Breast epithelium (tissue), 3 donors: ENCODE measurements at regions not wholly inside any gene's neighbourhood (a gene's known extent, or its start where the extent isn't known, plus 50 kb on each side); places are given as distances from the start of the nearest gene placed in this dataset.

ENCODE experiments used
- CTCF ChIP-seq, 3 donors: fragments of 450-650 bp; IDR thresholded peaks; one replicate each; pipeline ENCODE4 v1.5.1; 2016 to 2017; ENCODE audit warnings: antibody characterized with exemption in 3 of 3, mild to moderate bottlenecking in 3 of 3, moderate library complexity in 3 of 3
- POLR2A ChIP-seq: fragments of 450-650 bp; IDR thresholded peaks from one replicate; pipeline ENCODE4 v1.6.1; 2016; ENCODE audit warnings: antibody characterized with exemption, mild to moderate bottlenecking, moderate library complexity
- POLR2AphosphoS5 ChIP-seq, 3 donors: sonication (generic); formaldehyde crosslinking; IDR thresholded peaks; one replicate each; pipeline ENCODE4 v1.6.1; 2017; ENCODE audit warnings: antibody characterized with exemption in 3 of 3

- TF ChIP-seq CTCF (IDR thresholded peaks at IDR 0.05) (no peak), POLR2A (no peak), POLR2AphosphoS5 (IDR thresholded peaks at IDR 0.05) (no peak)
Observed at GRCh38 chr12:46956451-46957035, 122.9 kb upstream of the PCED1B start.
